Uterus (tissue), 3 donors: ENCODE measurements at regions not wholly inside any gene's neighbourhood (a gene's known extent, or its start where the extent isn't known, plus 50 kb on each side); places are given as distances from the start of the nearest gene placed in this dataset.
"Not testable (repeated sequence)": the region's sequence is repeated elsewhere in the genome, so short reads cannot be mapped to it uniquely, and the experiment has no call there.

Experiments
- DNase-seq, 2 donors: peaks; one replicate each; pipeline ENCODE4 v3.0.0-alpha.2; 2019 to 2020
- H3K27ac ChIP-seq, 2 donors: fragments of 200-600 bp; sonication (generic); 1 replicate in 1 of 2; 2 replicates in 1 of 2; pipeline ENCODE4 v1.5.1; 2016 to 2018
- H3K27me3 ChIP-seq, 2 donors: fragments of 200-600 bp; sonication (generic); one replicate each; pipeline ENCODE4 v1.5.1; 2018 to 2019; ENCODE audit warnings: control low read depth in 1 of 2
- H3K36me3 ChIP-seq, 2 donors: fragments of 200-600 bp; sonication (generic); one replicate each; pipeline ENCODE4 v1.5.1; 2019; ENCODE audit warnings: control low read depth in 1 of 2
- H3K4me1 ChIP-seq, 2 donors: fragments of 200-600 bp; sonication (generic); one replicate each; pipeline ENCODE4 v1.5.1; 2018 to 2019; ENCODE audit warnings: control low read depth in 1 of 2
- H3K4me3 ChIP-seq, 2 donors: fragments of 200-600 bp; sonication (generic); 1 replicate in 1 of 2; 2 replicates in 1 of 2; pipeline ENCODE4 v1.5.1; 2018 to 2019; ENCODE audit warnings: mild to moderate bottlenecking in 1 of 2
- H3K9me3 ChIP-seq, 2 donors: fragments of 200-600 bp; sonication (generic); one replicate each; pipeline ENCODE4 v1.5.1; 2019; ENCODE audit warnings: control low read depth in 1 of 2
- CTCF ChIP-seq, 4 experiments: fragments of 200-600 bp in 2 of 4; fragments of 450-650 bp in 2 of 4; sonication (generic) in 2 of 4; IDR thresholded peaks; one replicate each; pipeline ENCODE4 v1.5.1; 2016 to 2019; ENCODE audit warnings: antibody characterized with exemption in 4 of 4, mild to moderate bottlenecking in 2 of 4, moderate library complexity in 1 of 4
- POLR2A ChIP-seq, 2 donors: fragments of 450-650 bp; IDR thresholded peaks; one replicate each; pipeline ENCODE4 v1.6.1; 2016; ENCODE audit warnings: antibody characterized with exemption in 2 of 2, mild to moderate bottlenecking in 1 of 2, moderate library complexity in 1 of 2
- intact Hi-C: fragments of 100-400 bp; cut with DNase I; formaldehyde crosslinking; loops from one replicate; pipeline ENCODE4 v1.15.1; 2023; ENCODE audit warnings: low total_unique reads
- donor health status: DM: yes; HTN: yes; CAD: no.

GRCh38 chr2:160751021-160751420 lies 257.4 kb upstream of the RBMS1 start:
- Histone ChIP-seq H3K4me1 (no peaks in the 10 kb centered on the region), H3K27me3 (no peaks in the 10 kb centered on the region), H3K4me3 (no peak overlapping the region), H3K9me3 (peaks cover 0 to 27% of the 10 kb centered on the region in 2 donors), H3K27ac (peak overlapping the region; percentile 57 to 66), H3K36me3 (no peaks in the 10 kb centered on the region)
- intact Hi-C loops = no loop called here
- no peak for DNase-seq
- TF ChIP-seq POLR2A (IDR thresholded peaks at IDR 0.05) (no peak), CTCF (IDR thresholded peaks at IDR 0.05) (no peak)

- Histone ChIP-seq H3K4me1 (no peaks in the 10 kb centered on the region), H3K36me3 (no peaks in the 10 kb centered on the region), H3K27ac (no peak overlapping the region), H3K9me3 (peaks cover 0 to 27% of the 10 kb centered on the region in 2 donors), H3K27me3 (no peaks in the 10 kb centered on the region), H3K4me3 (no peak overlapping the region)
- TF ChIP-seq POLR2A (IDR thresholded peaks at IDR 0.05) (no peak), CTCF (IDR thresholded peaks at IDR 0.05) (no peak)
- intact Hi-C loops = no loop called here
- DNase-seq = no peak
Measured at GRCh38 chr2:160752475-160753330, 259.1 kb upstream of the RBMS1 start.

GRCh38 chr2:160753331-160753654 lies 259.7 kb upstream of the RBMS1 start:
- DNase-seq = no peak
- intact Hi-C loops = no loop called here
- no peaks in the 10 kb centered on the region for H3K27me3 ChIP-seq
- TF ChIP-seq CTCF (IDR thresholded peaks at IDR 0.05) (no peak), POLR2A (IDR thresholded peaks at IDR 0.05) (no peak)
- H3K4me1 ChIP-seq = no peaks in the 10 kb centered on the region
- H3K27ac ChIP-seq = no peak overlapping the region
- H3K4me3 ChIP-seq = no peak overlapping the region
- H3K9me3 ChIP-seq = peaks cover 0 to 27% of the 10 kb centered on the region in 2 donors
- no peaks in the 10 kb centered on the region for H3K36me3 ChIP-seq

- no peaks in the 10 kb centered on the region for H3K4me1 ChIP-seq
- H3K27me3 ChIP-seq = no peaks in the 10 kb centered on the region
- H3K9me3 ChIP-seq = peaks cover 0 to 27% of the 10 kb centered on the region in 2 donors
- no peak for DNase-seq
- no peaks in the 10 kb centered on the region for H3K36me3 ChIP-seq
- TF ChIP-seq POLR2A (IDR thresholded peaks at IDR 0.05) (no peak), CTCF (IDR thresholded peaks at IDR 0.05) (no peak)
- H3K4me3 ChIP-seq = no peak overlapping the region
- no peak overlapping the region for H3K27ac ChIP-seq
- intact Hi-C loops = no loop called here
Measured at GRCh38 chr2:160753960-160754359, 260.4 kb upstream of the RBMS1 start.

GRCh38 chr2:160756481-160756880 lies 262.9 kb upstream of the RBMS1 start:
- intact Hi-C loops = no loop called here
- H3K9me3 ChIP-seq = peaks cover 0 to 27% of the 10 kb centered on the region in 2 donors

GRCh38 chr2:160762493-160763128 lies 269.0 kb upstream of the RBMS1 start:
- DNase-seq, intact Hi-C loops, H3K4me1 ChIP-seq, H3K27ac ChIP-seq, H3K9me3 ChIP-seq, H3K27me3 ChIP-seq, H3K4me3 ChIP-seq, H3K36me3 ChIP-seq: not testable (repeated sequence)

More at GRCh38 chr2:160756481-160756880, 262.9 kb upstream of the RBMS1 start:
- no peak for DNase-seq
- TF ChIP-seq POLR2A (IDR thresholded peaks at IDR 0.05) = no peak
- no peak for TF ChIP-seq CTCF (IDR thresholded peaks at IDR 0.05)
- H3K4me1 ChIP-seq = no peaks in the 10 kb centered on the region
- H3K27ac ChIP-seq = no peak overlapping the region
- no peaks in the 10 kb centered on the region for H3K36me3 ChIP-seq
- no peaks in the 10 kb centered on the region for H3K27me3 ChIP-seq
- no peak overlapping the region for H3K4me3 ChIP-seq
